ENCODE measurements at regions not wholly inside any gene's neighbourhood (a gene's known extent, or its start where the extent isn't known, plus 50 kb on each side); places are given as distances from the start of the nearest gene placed in this dataset.
"Not testable (repeated sequence)": the region's sequence is repeated elsewhere in the genome, so short reads cannot be mapped to it uniquely, and the experiment has no call there.

DNA sequence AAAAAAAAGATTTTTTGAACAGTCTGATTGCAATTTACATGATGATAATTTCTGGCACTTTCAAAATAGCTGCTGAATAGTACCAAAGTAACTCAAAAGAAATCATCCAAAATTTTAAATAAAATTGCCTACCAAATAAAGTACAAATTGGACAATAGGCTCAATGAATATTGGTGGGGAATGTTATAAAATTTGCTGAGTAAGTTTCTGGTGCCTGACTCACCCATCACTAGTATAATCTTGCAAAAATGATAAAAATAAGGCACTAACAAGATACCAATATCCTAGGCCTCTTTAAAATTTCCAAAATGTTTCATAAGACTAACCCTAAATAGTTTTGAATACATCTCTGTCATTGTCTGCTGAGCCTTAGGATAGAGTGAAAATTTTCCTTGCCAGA lies 145.3 kb upstream of the LRFN5 start:
- H3K9me3 Mint-ChIP-seq = peaks cover 10% of the 10 kb centered on the region
- no peaks in the 10 kb centered on the region for H3K4me1 Mint-ChIP-seq (ENCODE audit: low read depth)
- no peak overlapping the region for H3K27ac Mint-ChIP-seq
- no peak for DNase-seq (ENCODE audit: low spot score)
- H3K4me3 Mint-ChIP-seq = no peak overlapping the region
- H3K27me3 Mint-ChIP-seq (ENCODE audit: low read depth) = no peaks in the 10 kb centered on the region
- H3K36me3 Mint-ChIP-seq (ENCODE audit: low read depth) = no peaks in the 10 kb centered on the region

DNA sequence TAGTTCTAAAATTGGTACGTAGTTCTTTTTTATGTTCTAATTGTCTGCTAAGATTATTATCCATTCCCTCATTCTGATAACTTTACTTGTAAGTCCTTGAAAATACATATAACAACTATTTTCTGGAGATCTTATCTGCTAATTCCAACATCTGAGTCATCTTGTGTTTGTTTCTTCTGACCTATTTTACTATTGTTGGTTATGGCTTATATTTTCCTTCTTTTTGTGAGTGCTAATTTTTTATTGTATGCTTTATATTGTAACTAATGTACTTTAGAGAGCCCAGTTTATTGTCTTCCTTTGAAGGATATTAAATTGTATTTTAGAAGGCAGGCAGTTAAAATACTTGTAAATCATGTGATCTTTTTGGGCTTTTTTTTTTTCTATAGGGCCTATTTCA lies 149.3 kb upstream of the LRFN5 start:
- H3K9me3 Mint-ChIP-seq = peaks cover 6% of the 10 kb centered on the region
- no peaks in the 10 kb centered on the region for H3K36me3 Mint-ChIP-seq (ENCODE audit: low read depth)
- no peaks in the 10 kb centered on the region for H3K4me1 Mint-ChIP-seq (ENCODE audit: low read depth)
- H3K27ac Mint-ChIP-seq = no peak overlapping the region
- no peak overlapping the region for H3K4me3 Mint-ChIP-seq
- no peaks in the 10 kb centered on the region for H3K27me3 Mint-ChIP-seq (ENCODE audit: low read depth)
- DNase-seq (ENCODE audit: low spot score) = no peak

DNA sequence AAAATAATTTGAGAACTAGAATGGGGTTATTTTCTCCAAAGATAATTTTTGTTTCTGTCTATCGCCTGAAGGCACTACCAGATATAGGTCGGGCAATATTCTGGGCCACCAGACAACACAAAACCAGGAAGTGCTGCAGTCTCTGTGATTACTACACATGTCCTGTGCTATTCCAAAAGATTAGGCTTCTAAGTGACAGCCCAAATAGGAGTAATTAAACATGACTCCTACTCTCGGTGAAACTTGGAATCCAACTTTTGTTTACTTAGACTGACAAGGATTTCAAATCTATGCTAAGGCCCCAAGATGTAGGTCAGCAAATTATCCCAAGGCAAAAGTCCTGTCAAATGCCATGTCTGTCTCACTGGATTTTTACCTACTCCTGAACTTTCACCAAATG lies 157.6 kb upstream of the LRFN5 start:
- Mint-ChIP-seq H3K36me3 (ENCODE audit: low read depth) (no peaks in the 10 kb centered on the region), H3K27me3 (ENCODE audit: low read depth) (no peaks in the 10 kb centered on the region), H3K4me3 (no peak overlapping the region), H3K4me1 (ENCODE audit: low read depth) (no peaks in the 10 kb centered on the region), H3K9me3 (peaks cover 4% of the 10 kb centered on the region), H3K27ac (no peak overlapping the region)
- no peak for DNase-seq (ENCODE audit: low spot score)

DNA sequence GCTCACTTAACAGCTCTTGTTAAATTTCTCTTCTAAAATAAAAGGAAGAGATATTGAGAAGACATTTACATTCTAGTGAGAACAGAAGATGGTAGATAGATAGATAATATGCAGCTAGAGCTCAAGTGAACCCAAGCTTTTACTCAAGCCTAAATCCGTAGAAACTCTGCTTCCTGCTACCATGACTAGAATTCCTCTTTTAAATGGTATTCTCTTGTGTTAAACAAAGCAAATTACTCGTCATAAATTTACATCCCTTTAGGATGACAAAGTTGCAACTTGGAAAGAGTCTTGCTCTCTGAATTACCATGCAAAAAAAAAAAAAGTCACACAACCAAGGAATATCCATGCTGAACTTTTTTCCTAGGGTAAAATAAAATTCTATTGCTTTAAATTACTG lies 160.7 kb upstream of the LRFN5 start:
- DNase-seq (ENCODE audit: low spot score) = no peak
- H3K36me3 Mint-ChIP-seq (ENCODE audit: low read depth) = no peaks in the 10 kb centered on the region
- H3K9me3 Mint-ChIP-seq = peaks cover 4% of the 10 kb centered on the region
- no peaks in the 10 kb centered on the region for H3K27me3 Mint-ChIP-seq (ENCODE audit: low read depth)
- no peak overlapping the region for H3K27ac Mint-ChIP-seq
- no peaks in the 10 kb centered on the region for H3K4me1 Mint-ChIP-seq (ENCODE audit: low read depth)
- H3K4me3 Mint-ChIP-seq = no peak overlapping the region

DNA sequence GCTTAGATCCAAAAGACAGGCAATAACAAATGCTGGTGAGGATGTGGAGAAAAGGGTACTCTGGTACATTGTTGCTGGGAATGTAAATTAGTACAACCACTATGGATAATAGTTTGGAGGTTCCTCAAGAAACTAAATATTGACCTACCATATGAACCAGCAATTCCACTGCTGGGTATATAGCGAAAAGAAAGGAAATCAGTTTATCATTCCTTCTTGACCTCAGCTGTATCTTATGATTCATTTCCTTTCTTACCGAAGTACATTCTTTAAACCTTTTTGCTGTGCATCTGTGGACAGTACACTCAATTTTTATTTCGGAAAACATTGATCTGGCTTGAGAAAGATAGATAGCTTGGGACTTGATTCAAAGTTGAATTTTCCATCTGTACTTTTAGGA lies 183.2 kb upstream of the LRFN5 start:
- no peak overlapping the region for H3K4me3 Mint-ChIP-seq
- H3K27ac Mint-ChIP-seq = no peak overlapping the region
- H3K9me3 Mint-ChIP-seq = peaks cover 18% of the 10 kb centered on the region
- H3K36me3 Mint-ChIP-seq (ENCODE audit: low read depth) = no peaks in the 10 kb centered on the region
- no peak for DNase-seq (ENCODE audit: low spot score)
- H3K4me1 Mint-ChIP-seq (ENCODE audit: low read depth) = no peaks in the 10 kb centered on the region
- no peaks in the 10 kb centered on the region for H3K27me3 Mint-ChIP-seq (ENCODE audit: low read depth)

DNA sequence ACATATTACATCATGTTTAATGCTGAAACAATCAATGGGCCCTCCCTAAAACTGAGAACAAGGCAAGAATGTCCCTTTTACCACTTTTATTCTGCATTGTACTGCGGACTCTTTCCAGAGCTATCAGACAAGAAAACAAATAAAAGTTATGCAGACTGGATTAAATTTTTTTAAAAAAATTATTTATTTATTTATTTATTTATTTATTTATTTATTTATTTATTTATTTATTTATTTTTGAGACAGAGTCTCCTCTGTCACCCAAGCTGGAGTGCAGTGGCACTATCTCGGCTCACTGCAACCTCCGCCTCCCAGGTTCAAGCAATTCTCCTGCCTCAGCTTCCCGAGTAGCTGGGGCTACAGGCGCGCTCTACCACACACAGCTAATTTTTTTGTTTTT lies 185.4 kb upstream of the LRFN5 start:
- DNase-seq (ENCODE audit: low spot score); H3K36me3 Mint-ChIP-seq (ENCODE audit: low read depth); H3K4me3 Mint-ChIP-seq; H3K27me3 Mint-ChIP-seq (ENCODE audit: low read depth); H3K27ac Mint-ChIP-seq; H3K4me1 Mint-ChIP-seq (ENCODE audit: low read depth): not testable (repeated sequence)
- H3K9me3 Mint-ChIP-seq = peaks cover 13% of the 10 kb centered on the region

DNA sequence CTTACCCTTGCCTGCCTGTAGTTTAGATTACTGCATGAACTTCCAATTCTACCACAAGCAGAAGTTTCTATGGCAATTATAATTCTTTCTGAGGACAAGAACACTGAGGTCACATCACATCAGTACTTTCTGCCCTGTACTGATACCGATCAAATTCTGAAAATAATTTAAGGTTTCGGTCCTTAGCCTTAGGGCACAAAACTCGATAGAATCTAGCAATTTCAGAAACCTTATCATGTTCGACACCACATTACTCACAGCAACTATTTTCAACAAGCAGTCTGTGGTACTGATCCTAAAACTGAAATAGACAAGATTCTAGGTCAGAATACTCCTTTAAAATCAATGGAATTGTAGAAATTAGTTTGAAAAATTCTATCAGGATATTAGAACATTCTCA lies 187.0 kb upstream of the LRFN5 start:
- peaks cover 5% of the 10 kb centered on the region for H3K9me3 Mint-ChIP-seq
- H3K36me3 Mint-ChIP-seq (ENCODE audit: low read depth) = no peaks in the 10 kb centered on the region
- no peak for DNase-seq (ENCODE audit: low spot score)
- H3K4me1 Mint-ChIP-seq (ENCODE audit: low read depth) = no peaks in the 10 kb centered on the region
- no peak overlapping the region for H3K27ac Mint-ChIP-seq
- H3K27me3 Mint-ChIP-seq (ENCODE audit: low read depth) = no peaks in the 10 kb centered on the region
- no peak overlapping the region for H3K4me3 Mint-ChIP-seq

DNA sequence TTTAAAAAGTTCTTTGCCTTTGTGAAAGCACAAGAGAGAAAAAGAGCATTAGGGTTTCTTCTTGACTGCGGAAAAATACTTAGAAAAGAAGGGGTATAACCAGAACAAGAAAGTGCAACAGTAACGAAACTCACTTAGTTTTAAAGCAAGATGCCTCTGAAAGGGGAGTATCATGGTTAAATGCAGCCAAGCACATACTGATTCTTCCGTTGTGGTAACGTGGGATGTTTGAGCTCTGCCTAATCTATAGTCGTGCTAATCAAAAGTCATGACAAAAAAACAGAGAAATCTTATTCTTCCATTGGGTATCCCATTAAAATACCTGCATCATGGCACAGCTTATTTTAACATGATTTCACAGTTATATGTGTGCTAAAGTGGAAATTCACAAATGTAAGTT lies 187.8 kb upstream of the LRFN5 start:
- Mint-ChIP-seq H3K36me3 (ENCODE audit: low read depth) (no peaks in the 10 kb centered on the region), H3K27me3 (ENCODE audit: low read depth) (no peaks in the 10 kb centered on the region), H3K27ac (no peak overlapping the region), H3K9me3 (no peaks in the 10 kb centered on the region), H3K4me3 (no peak overlapping the region), H3K4me1 (ENCODE audit: low read depth) (no peaks in the 10 kb centered on the region)
- DNase-seq (ENCODE audit: low spot score) = no peak

DNA sequence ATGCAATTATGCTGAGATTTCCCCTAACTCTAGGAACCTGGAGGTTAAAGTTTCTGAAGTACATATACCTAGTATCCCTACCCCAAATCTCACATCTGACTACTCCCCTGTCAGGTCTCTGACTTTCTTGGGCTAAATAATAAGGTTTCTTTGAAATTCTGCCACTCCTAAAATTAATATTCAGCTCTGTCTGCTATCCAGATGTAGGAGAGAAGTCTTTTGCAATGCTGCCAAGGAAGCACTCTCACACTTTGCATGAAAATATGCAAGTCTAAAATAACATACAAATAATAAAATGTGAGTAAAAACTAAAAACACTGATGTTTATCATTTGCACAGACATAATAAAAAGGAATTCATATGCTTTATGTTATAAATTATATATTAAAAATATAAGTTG lies 196.9 kb upstream of the LRFN5 start:
- no peak for DNase-seq (ENCODE audit: low spot score)
- Mint-ChIP-seq H3K4me1 (ENCODE audit: low read depth) (no peaks in the 10 kb centered on the region), H3K27ac (no peak overlapping the region), H3K4me3 (no peak overlapping the region), H3K36me3 (ENCODE audit: low read depth) (no peaks in the 10 kb centered on the region), H3K9me3 (peaks cover 10% of the 10 kb centered on the region), H3K27me3 (ENCODE audit: low read depth) (no peaks in the 10 kb centered on the region)

DNA sequence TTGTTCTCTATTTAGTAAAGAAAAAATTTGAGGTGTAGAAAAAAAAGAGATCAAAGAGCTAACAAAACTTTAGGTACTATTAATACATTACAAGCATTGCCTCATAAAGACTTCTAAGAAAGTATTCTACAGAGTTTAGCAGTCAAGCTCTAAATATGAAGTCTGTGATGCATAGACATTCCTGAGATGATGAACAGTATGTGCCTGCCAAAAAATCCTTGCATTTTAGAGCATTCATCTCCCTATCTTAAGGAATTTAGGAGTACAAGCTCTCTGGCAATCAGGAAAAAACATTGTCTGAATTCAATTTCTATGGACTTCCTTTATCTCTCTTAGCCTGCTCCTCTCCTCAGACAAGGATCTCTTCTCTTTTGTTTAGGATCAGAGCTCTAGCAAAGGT lies 202.6 kb upstream of the LRFN5 start:
- no peaks in the 10 kb centered on the region for H3K27me3 Mint-ChIP-seq (ENCODE audit: low read depth)
- no peak for DNase-seq (ENCODE audit: low spot score)
- no peaks in the 10 kb centered on the region for H3K4me1 Mint-ChIP-seq (ENCODE audit: low read depth)
- H3K36me3 Mint-ChIP-seq (ENCODE audit: low read depth) = no peaks in the 10 kb centered on the region
- H3K27ac Mint-ChIP-seq = no peak overlapping the region
- H3K9me3 Mint-ChIP-seq = peaks cover 6% of the 10 kb centered on the region
- no peak overlapping the region for H3K4me3 Mint-ChIP-seq

DNA sequence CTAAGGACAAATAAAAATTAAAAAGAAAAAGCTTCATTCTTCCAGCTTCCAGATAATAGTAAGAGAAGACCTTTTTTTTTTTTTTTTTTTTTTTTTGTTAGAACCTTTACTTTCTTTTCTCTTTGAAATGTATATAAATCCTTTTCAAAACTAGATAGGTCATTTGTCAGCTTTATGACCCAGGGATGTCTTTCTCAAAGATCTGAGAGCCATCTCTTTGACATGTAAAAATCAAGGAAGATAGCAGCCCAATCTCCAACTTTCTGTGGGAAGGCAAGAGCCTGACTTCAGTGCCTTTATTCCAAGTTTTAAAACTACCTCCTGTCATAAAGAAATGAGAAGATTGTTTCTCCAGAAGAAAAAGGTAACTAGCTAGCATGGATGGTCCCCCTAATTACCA lies 203.3 kb upstream of the LRFN5 start:
- Mint-ChIP-seq H3K9me3 (peaks cover 10% of the 10 kb centered on the region), H3K27ac (no peak overlapping the region), H3K27me3 (ENCODE audit: low read depth) (no peaks in the 10 kb centered on the region), H3K4me1 (ENCODE audit: low read depth) (no peaks in the 10 kb centered on the region), H3K4me3 (no peak overlapping the region), H3K36me3 (ENCODE audit: low read depth) (no peaks in the 10 kb centered on the region)
- no peak for DNase-seq (ENCODE audit: low spot score)

DNA sequence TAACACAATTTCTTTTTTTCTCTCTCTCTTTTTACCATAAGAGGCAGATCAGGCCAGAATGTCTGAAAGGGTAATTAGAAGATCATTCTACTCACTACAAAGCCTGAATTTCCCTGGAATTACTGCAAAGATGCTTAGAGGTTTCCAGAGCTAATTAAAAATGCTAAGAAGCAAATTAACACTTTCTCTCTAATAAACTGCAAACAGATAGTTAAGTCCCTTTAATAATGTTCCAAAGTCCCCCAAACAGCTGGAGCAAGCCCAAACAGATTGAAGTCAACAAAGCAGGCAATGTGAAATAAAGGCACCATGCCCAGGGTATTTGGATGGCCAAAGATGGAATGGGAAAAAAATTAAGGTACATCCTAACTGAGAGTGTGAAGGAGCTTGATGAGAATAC lies 208.8 kb upstream of the LRFN5 start:
- H3K27me3 Mint-ChIP-seq (ENCODE audit: low read depth) = no peaks in the 10 kb centered on the region
- H3K4me1 Mint-ChIP-seq (ENCODE audit: low read depth) = no peaks in the 10 kb centered on the region
- H3K36me3 Mint-ChIP-seq (ENCODE audit: low read depth) = no peaks in the 10 kb centered on the region
- H3K4me3 Mint-ChIP-seq = no peak overlapping the region
- H3K9me3 Mint-ChIP-seq = peaks cover 8% of the 10 kb centered on the region
- no peak overlapping the region for H3K27ac Mint-ChIP-seq
- DNase-seq (ENCODE audit: low spot score) = no peak

DNA sequence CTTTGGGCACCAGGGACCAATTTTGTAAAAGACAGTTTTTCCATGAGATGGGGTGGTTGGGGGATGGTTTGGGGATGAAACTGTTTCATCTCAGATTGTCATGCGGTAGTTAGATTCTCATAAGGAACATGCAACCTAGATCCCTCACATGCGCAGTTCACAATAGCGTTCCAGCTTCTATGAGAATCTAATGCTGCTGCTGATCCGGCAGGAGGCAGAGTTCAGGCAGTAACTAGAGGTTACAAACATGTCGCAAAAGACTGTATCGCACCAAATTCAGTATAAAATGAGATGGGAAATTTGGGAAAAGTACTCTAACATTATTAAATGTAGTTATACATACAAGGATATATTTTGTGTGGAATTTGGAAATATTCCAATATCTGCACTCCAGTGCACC lies 213.2 kb upstream of the LRFN5 start:
- H3K9me3 Mint-ChIP-seq = peaks cover 13% of the 10 kb centered on the region
- no peak for DNase-seq (ENCODE audit: low spot score)
- H3K27me3 Mint-ChIP-seq (ENCODE audit: low read depth) = no peaks in the 10 kb centered on the region
- H3K36me3 Mint-ChIP-seq (ENCODE audit: low read depth) = no peaks in the 10 kb centered on the region
- H3K27ac Mint-ChIP-seq = no peak overlapping the region
- no peaks in the 10 kb centered on the region for H3K4me1 Mint-ChIP-seq (ENCODE audit: low read depth)
- H3K4me3 Mint-ChIP-seq = no peak overlapping the region

DNA sequence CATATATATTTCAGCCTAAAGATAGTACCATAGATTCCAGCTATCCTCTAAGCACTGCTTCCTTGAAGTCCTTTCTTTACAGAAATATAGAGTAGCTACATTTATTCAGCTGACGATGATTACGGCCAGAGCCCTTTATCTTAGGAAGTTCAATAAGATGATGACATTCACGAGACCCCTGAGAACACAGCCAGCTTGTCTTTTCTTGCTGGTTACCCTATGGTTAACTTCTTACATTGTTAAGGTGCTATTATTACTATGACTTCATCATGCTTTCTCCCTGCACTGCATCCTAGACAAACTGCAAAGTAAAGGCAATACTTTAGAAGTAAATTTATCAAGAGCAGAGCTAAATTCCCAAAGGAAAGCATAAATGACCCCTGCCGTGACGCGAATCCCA lies 214.4 kb upstream of the LRFN5 start:
- Mint-ChIP-seq H3K36me3 (ENCODE audit: low read depth) (no peaks in the 10 kb centered on the region), H3K27me3 (ENCODE audit: low read depth) (no peaks in the 10 kb centered on the region), H3K4me3 (no peak overlapping the region), H3K9me3 (peaks cover 14% of the 10 kb centered on the region), H3K27ac (no peak overlapping the region), H3K4me1 (ENCODE audit: low read depth) (no peaks in the 10 kb centered on the region)
- no peak for DNase-seq (ENCODE audit: low spot score)

DNA sequence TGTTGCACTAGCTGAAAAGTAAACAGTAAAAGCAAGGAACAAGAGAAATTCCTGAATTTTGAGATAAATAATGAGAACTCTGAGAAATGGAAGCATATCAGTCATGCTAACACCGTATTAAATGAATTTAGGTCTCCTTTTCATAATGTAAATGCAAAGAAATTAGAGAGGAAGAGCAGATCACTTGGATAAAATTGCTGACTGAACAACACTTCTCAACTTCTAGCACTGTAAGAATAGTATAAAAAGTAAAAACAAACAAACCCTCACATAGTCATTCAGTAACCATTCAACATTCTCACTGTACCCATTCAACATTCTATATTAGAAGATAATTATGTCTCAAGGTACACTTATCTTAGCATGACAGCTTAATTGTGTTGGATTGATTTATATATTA lies 217.3 kb upstream of the LRFN5 start:
- DNase-seq (ENCODE audit: low spot score) = no peak
- no peaks in the 10 kb centered on the region for H3K27me3 Mint-ChIP-seq (ENCODE audit: low read depth)
- no peaks in the 10 kb centered on the region for H3K36me3 Mint-ChIP-seq (ENCODE audit: low read depth)
- no peak overlapping the region for H3K4me3 Mint-ChIP-seq
- no peaks in the 10 kb centered on the region for H3K4me1 Mint-ChIP-seq (ENCODE audit: low read depth)
- H3K27ac Mint-ChIP-seq = no peak overlapping the region
- H3K9me3 Mint-ChIP-seq = peaks cover 14% of the 10 kb centered on the region

DNA sequence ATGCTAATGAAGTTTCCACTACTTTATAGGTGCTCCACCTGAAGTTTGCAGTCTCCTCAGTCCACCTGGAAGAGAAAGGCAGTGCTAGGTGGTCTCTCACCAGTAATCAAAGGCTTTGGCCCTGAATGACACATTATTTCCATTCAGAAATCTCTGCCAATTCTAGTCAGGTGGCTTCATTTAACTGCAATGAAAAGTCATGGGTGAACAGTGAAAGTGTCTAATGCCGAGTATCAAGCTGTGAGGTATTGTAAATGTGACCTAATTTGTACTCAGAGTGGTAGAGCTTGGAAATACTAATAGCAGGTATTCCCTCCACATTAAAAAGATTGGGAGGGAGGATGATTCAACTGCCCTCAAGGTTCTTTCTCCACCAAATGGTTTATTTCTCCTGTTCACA lies 220.9 kb upstream of the LRFN5 start:
- Mint-ChIP-seq H3K27ac (no peak overlapping the region), H3K9me3 (peaks cover 13% of the 10 kb centered on the region), H3K27me3 (ENCODE audit: low read depth) (no peaks in the 10 kb centered on the region), H3K4me3 (no peak overlapping the region), H3K36me3 (ENCODE audit: low read depth) (no peaks in the 10 kb centered on the region), H3K4me1 (ENCODE audit: low read depth) (no peaks in the 10 kb centered on the region)
- no peak for DNase-seq (ENCODE audit: low spot score)
